ENCODE measurements at regions not wholly inside any gene's neighbourhood (a gene's known extent, or its start where the extent isn't known, plus 50 kb on each side); places are given as distances from the start of the nearest gene placed in this dataset.
A peak's percentile ranks its signal among the peaks of the same experiment; 100 is the strongest.

DNA sequence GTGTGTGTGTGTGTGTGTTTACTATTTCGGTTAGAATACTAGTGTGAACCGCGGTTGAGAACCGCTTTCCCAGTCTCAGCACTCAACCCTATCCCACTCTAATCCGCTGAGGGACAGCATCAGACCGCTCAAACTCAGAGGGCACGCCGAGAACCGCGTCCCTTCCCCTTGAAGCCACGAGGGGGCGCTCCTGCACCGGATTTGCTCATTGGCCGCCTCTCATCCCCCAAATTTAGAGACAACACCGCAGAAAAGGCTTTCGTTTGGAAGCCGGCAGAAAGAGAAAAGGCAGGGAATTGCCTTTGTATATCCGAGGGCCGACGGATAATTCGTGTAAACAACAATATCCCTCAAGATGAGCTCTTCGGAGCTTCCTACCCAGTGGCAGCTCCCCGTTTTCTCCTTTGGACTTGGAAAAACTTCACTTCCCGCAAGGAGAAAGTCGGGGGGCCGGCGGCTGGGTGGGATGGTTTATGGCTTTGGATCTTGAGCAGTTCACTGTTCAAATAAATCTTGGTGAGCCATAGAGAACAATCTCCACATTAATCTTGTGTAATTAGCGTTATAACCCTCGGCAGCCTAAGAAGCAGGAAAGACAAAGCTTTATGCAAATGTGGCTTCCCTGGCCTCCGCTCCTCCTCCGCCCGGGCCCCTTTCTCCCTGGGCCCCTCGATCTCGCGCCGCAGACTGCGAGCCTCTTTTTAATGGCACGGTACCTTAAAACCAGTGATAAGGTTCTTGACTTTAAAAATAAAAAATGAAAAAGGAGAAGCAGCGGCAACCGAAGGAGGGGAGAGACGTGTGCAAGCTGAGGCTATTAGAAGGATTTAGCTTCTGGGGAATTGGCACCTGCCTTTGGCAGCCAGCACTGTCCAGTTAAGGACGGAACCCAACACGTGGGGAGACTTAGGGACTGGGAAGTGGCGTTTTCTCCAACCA, 296.8 kb downstream of the PARP8 start:
- Histone ChIP-seq H3K4me3 (peak overlapping the region; percentile 47), H3K27me3 (peaks cover 66% of the 10 kb centered on the region), H3K4me1 (peaks cover 39% of the 10 kb centered on the region), H3K9me3 (no peaks in the 10 kb centered on the region), H3K27ac (no peak overlapping the region), H3K36me3 (no peaks in the 10 kb centered on the region)
- under 1% methylated on average over 39 of the region's 44 CpGs for WGBS
- DNase-seq (ENCODE audit: low spot score in 2 of 2): peak; percentile 79 to 88
- TF ChIP-seq, protein P1, sequence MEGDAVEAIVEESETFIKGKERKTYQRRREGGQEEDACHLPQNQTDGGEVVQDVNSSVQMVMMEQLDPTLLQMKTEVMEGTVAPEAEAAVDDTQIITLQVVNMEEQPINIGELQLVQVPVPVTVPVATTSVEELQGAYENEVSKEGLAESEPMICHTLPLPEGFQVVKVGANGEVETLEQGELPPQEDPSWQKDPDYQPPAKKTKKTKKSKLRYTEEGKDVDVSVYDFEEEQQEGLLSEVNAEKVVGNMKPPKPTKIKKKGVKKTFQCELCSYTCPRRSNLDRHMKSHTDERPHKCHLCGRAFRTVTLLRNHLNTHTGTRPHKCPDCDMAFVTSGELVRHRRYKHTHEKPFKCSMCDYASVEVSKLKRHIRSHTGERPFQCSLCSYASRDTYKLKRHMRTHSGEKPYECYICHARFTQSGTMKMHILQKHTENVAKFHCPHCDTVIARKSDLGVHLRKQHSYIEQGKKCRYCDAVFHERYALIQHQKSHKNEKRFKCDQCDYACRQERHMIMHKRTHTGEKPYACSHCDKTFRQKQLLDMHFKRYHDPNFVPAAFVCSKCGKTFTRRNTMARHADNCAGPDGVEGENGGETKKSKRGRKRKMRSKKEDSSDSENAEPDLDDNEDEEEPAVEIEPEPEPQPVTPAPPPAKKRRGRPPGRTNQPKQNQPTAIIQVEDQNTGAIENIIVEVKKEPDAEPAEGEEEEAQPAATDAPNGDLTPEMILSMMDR (IDR thresholded peaks at IDR 0.05): peak; percentile 61 to 88
- TF ChIP-seq EP300 (IDR thresholded peaks at IDR 0.05) (no peak), POLR2AphosphoS5 (IDR thresholded peaks at IDR 0.05) (no peak), POLR2A (IDR thresholded peaks at IDR 0.05) (no peak)

DNA sequence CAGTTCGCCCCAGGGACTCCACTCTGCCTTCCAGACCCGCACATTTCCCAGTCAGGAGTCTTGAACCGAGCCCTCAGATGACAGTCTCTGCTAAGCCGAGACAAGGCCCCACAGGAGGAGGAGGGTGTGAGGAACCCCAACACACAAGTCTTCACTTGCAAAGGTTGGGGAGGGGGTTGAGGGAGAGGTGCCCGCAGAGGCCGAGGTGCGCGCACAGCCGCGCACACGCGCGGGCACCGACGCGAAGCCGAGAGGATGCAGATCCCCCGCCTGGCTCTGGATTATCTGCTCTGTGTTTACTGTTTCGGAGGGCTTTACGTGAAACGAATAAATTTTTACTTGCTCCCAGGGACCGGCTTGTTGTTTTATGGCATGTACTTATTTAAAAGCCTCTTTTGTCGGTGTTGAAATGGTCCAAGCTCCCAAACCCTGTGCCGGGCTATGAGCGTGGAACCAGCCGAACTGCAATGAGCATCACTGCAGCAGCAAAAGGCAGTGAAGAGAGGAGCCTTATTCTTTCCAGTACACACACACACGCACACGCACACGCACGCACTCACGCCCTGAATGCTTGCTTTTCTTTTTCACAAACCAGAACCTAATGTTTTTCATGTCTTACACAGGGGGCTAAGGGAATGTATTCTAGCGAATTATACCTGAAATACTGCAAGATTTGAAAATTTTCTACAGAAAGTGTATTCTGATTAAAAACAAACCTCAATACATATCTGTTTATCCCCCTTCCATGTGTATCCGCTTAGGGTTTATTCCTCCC, 297.7 kb downstream of the PARP8 start:
- no peaks in the 10 kb centered on the region for H3K36me3 ChIP-seq
- peak overlapping the region; percentile 47 for H3K4me3 ChIP-seq
- TF ChIP-seq, protein P1 (IDR thresholded peaks at IDR 0.05): no peak
- TF ChIP-seq EP300 (IDR thresholded peaks at IDR 0.05) (no peak), POLR2AphosphoS5 (IDR thresholded peaks at IDR 0.05) (no peak)
- H3K4me1 ChIP-seq: peaks cover 49% of the 10 kb centered on the region
- no peak overlapping the region for H3K27ac ChIP-seq
- no peaks in the 10 kb centered on the region for H3K9me3 ChIP-seq
- no peak for DNase-seq (ENCODE audit: low spot score in 2 of 2)
- peaks cover 71% of the 10 kb centered on the region for H3K27me3 ChIP-seq
- WGBS: 41% methylated on average over 32 of the region's 33 CpGs

DNA sequence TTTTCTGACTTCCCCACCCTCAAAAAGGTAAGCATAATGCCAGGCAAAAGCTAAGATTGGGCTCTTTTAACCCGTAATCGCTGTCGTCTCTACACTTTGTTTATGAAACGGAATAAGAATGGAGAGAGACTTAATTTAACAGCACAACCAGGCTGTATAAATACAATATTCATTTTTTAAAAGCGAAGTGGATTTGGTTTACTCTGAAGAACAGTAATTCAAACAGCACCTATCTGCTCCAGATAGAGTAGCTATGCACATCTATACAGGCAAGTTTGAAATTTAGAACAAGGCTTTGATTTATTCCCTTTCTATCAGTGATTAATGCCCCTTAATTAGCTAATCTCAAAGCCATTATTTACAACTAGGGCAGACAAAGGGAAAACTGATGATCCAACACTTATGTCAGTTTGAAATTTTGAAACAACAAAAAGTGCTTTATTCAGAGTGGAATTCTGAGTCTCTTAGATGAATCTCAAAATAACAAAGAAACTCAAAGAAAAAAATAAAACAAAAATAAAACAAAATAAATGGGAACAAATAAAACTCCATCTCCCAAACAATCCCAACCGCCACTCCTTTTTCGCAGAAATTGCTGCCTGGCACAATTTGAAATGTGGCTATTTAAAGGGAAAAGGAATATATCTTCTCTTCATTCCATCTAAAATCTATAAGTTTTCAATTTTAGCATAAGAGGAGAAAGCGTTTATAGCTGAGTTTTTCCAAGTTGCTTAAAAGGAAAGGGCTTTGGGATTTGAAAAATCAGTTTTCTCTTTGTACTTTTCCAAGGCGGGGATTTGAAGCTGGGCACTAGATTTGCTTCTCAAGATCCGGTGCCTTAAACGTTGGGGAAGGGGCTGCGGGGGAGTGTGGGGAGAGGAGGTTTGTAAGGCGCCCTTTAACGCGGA, 298.6 kb downstream of the PARP8 start:
- no peak for DNase-seq (ENCODE audit: low spot score in 2 of 2)
- WGBS: 80% methylated on average over 15 of the region's 15 CpGs
- Histone ChIP-seq H3K36me3 (no peaks in the 10 kb centered on the region), H3K27ac (no peak overlapping the region), H3K9me3 (no peaks in the 10 kb centered on the region), H3K4me3 (no peak overlapping the region), H3K4me1 (peaks cover 56% of the 10 kb centered on the region), H3K27me3 (peaks cover 79% of the 10 kb centered on the region)
- TF ChIP-seq, protein P1 (IDR thresholded peaks at IDR 0.05): no peak
- TF ChIP-seq POLR2A (IDR thresholded peaks at IDR 0.05): no peak
- no peak for TF ChIP-seq EP300 (IDR thresholded peaks at IDR 0.05)
- no peak for TF ChIP-seq POLR2AphosphoS5 (IDR thresholded peaks at IDR 0.05)

DNA sequence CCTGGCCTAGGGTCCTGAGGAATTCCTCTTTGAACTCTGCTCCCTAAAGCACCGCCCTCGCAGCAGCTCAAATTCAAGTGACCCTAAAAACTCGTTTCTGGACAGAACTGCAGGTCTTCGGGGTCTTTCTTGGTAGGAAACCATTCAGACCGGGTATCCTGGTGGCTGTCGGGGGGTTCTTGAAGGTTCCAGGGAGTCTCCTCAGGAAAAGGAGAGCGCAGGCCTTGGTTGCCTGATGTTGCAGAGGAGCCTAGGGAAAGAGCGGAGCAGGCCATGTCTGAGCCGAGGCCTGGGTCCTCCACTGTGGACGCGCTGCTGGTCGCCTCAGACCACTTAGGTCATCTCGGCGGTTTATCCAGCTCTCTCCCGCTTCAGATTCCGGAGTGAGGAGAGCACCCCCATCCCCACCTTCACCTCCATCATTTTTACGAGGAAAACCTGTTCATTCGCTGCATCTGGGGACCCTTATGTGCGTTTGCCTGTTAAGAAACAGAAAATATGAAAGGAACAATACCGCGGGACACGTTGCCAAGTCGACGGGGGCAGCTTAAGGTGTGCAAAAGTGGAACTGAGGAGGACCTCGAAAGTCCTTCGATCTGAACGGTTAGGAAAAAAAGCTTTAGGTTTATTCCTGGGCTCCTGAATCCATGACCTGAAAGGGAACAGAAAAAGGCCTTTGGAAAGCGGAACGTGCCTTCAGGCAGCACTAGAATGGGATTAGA, 299.4 kb downstream of the PARP8 start:
- peaks cover 56% of the 10 kb centered on the region for H3K4me1 ChIP-seq
- H3K27me3 ChIP-seq: peaks cover 83% of the 10 kb centered on the region
- H3K4me3 ChIP-seq: peak overlapping the region; percentile 55

More for the DNA sequence above, 299.4 kb downstream of the PARP8 start:
- WGBS: 81% methylated on average over 27 of the region's 29 CpGs
- TF ChIP-seq POLR2A (IDR thresholded peaks at IDR 0.05) (no peak), EP300 (IDR thresholded peaks at IDR 0.05) (no peak), POLR2AphosphoS5 (IDR thresholded peaks at IDR 0.05) (no peak)
- TF ChIP-seq, protein P1 (IDR thresholded peaks at IDR 0.05): no peak
- DNase-seq (ENCODE audit: low spot score in 2 of 2): no peak
- Histone ChIP-seq H3K27ac (no peak overlapping the region), H3K9me3 (no peaks in the 10 kb centered on the region), H3K36me3 (no peaks in the 10 kb centered on the region)

Data from suprapubic skin (tissue), 4 donors.